HepG2 (cell line): ENCODE measurements at regions not wholly inside any gene's neighbourhood (a gene's known extent, or its start where the extent isn't known, plus 50 kb on each side); places are given as distances from the start of the nearest gene placed in this dataset.

Experiments
- ATAC-seq: fragments of 200-7000 bp; cut with Tn5 transposase; 3 replicates; pipeline ENCODE4 v1.9.1; 2020; ENCODE audit warnings: mild to moderate bottlenecking, moderate library complexity
- BruUV-seq: library from RNA; stranded (reverse); fragments of 400-500 nt; replicated peaks from 2 replicates; lab custom pipeline; 2021; lab: Mats Ljungman, UMichigan
- CTCF ChIA-PET: fragments of 300-600 bp; formaldehyde crosslinking; extraction: SDS; loops from one replicate; lab custom pipeline; 2021; ENCODE audit warnings: low total read pairs, inconsistent platforms, low intra/inter-chr PET ratio; lab: Yijun Ruan, JAX
- POLR2A ChIA-PET: fragments of 350-600 bp; sonication (Branson Sonifier 250); formaldehyde crosslinking; loops from one replicate; lab custom pipeline; 2020; ENCODE audit warnings: antibody characterized with exemption, inconsistent platforms; lab: Yijun Ruan, JAX
- DNase-seq: peaks from one replicate; pipeline ENCODE4 v3.0.0-alpha.2; 2015; ENCODE audit warnings: low spot score
- FAIRE-seq: peaks from 3 replicates; lab custom pipeline; 2011; peaks lifted over from hg19 to GRCh38; lab: Jason Lieb, UNC
- H2AFZ ChIP-seq: one replicate; pipeline ENCODE4 v1.6.1; 2011; ENCODE audit warnings: low read length, inconsistent platforms
- H3K27ac ChIP-seq: fragments of 300-600 bp; 3 replicates; pipeline ENCODE4 v1.8.0; 2011; ENCODE audit warnings: mixed run types, mild to moderate bottlenecking, mixed read lengths, low read length, inconsistent platforms; ENCODE audit not compliant: insufficient read depth; ENCODE audit errors: extremely low read length
- H3K27me3 ChIP-seq, 2 experiments: fragments of 200-600 bp in 1 of 2; 2 replicates in 1 of 2; 3 replicates in 1 of 2; pipeline versions ENCODE4 v1.6.0 to v1.8.0; 2011; ENCODE audit warnings: low read length in 2 of 2, mild to moderate bottlenecking in 2 of 2, moderate library complexity in 2 of 2, inconsistent platforms in 1 of 2; ENCODE audit not compliant: insufficient read depth in 2 of 2, control insufficient read depth in 1 of 2
- H3K36me3 ChIP-seq, 2 experiments: fragments of 200-600 bp in 1 of 2; replicated peaks in 1 of 2; 2 replicates in 1 of 2; 3 replicates in 1 of 2; pipeline versions ENCODE4 v1.5.1 to v1.8.0; 2011; ENCODE audit warnings: low read length in 2 of 2, inconsistent platforms in 1 of 2; ENCODE audit not compliant: insufficient read depth in 2 of 2, control insufficient read depth in 1 of 2
- H3K4me1 ChIP-seq: 2 replicates; pipeline ENCODE4 v1.5.1; 2012; ENCODE audit warnings: low read length, inconsistent platforms; ENCODE audit not compliant: insufficient read depth
- H3K4me2 ChIP-seq: 2 replicates; pipeline ENCODE4 v1.6.0; 2011; ENCODE audit warnings: low read depth, low read length, inconsistent platforms
- H3K4me3 ChIP-seq, 3 experiments: fragments of 200-600 bp in 1 of 3; sonication (generic), shearing (Covaris generic) in 1 of 3; replicated peaks in 1 of 3; 2 replicates each; pipeline ENCODE4 v1.5.1; 2011 to 2016; ENCODE audit warnings: low read length in 3 of 3, inconsistent platforms in 2 of 3, low read depth in 2 of 3, mild to moderate bottlenecking in 2 of 3, control low read depth in 1 of 3, mixed read lengths in 1 of 3; ENCODE audit not compliant: insufficient read depth in 1 of 3
- H3K79me2 ChIP-seq: one replicate; pipeline ENCODE4 v1.6.1; 2011; ENCODE audit warnings: low read length, inconsistent platforms; ENCODE audit not compliant: insufficient read depth
- H3K9ac ChIP-seq: 2 replicates; pipeline ENCODE4 v1.6.0; 2011; ENCODE audit warnings: mild to moderate bottlenecking, low read depth, low read length, inconsistent platforms; ENCODE audit not compliant: insufficient read depth
- H3K9me3 ChIP-seq: 2 replicates; pipeline ENCODE4 v1.5.1; 2012; ENCODE audit warnings: mild to moderate bottlenecking, low read length
- H4K20me1 ChIP-seq: 2 replicates; pipeline ENCODE4 v1.6.0; 2011; ENCODE audit warnings: inconsistent platforms, mild to moderate bottlenecking, low read length, moderate library complexity; ENCODE audit not compliant: insufficient read depth
- CBX5 ChIP-seq: sonication (generic); formaldehyde crosslinking; IDR thresholded peaks from 2 replicates; pipeline ENCODE4 v1.4.0; 2020; ENCODE audit warnings: missing genetic modification reagents, borderline replicate concordance
- HOXA7 ChIP-seq: sonication (generic); formaldehyde crosslinking; IDR thresholded peaks from 2 replicates; pipeline ENCODE4 v1.8.1; 2022; ENCODE audit warnings: mild to moderate bottlenecking, missing genetic modification reagents, moderate library complexity
- NCOA5 ChIP-seq: sonication (generic); formaldehyde crosslinking; IDR thresholded peaks from 2 replicates; pipeline ENCODE4 v1.4.0; 2020; ENCODE audit warnings: missing genetic modification reagents
- NR3C1 ChIP-seq: sonication (generic); formaldehyde crosslinking; IDR thresholded peaks from 2 replicates; pipeline ENCODE4 v1.4.0; 2020; ENCODE audit warnings: missing genetic modification reagents
- PHB2 ChIP-seq: fragments of 450-650 bp; IDR thresholded peaks from 2 replicates; pipeline ENCODE4 v1.6.1; 2018; ENCODE audit not compliant: partially characterized antibody
- POLR2G ChIP-seq: fragments of 200-400 bp; formaldehyde crosslinking; IDR thresholded peaks from 2 replicates; pipeline ENCODE4 v1.6.1; 2018; ENCODE audit warnings: mild to moderate bottlenecking, low read depth, low read length, moderate library complexity
- RNF2 ChIP-seq: fragments of 450-650 bp; conservative IDR thresholded peaks from 2 replicates; pipeline ENCODE4 v1.6.1; 2016; ENCODE audit warnings: low read depth
- ZFP36L2 ChIP-seq: sonication (generic); formaldehyde crosslinking; IDR thresholded peaks from 2 replicates; pipeline ENCODE4 v1.4.0; 2020; ENCODE audit warnings: missing genetic modification reagents
- ZNF550 ChIP-seq: sonication (generic); formaldehyde crosslinking; IDR thresholded peaks from 2 replicates; pipeline ENCODE4 v1.4.0; 2020; ENCODE audit warnings: mild to moderate bottlenecking, missing genetic modification reagents, borderline replicate concordance
- ZNF652 ChIP-seq: IDR thresholded peaks from 2 replicates; pipeline ENCODE4 v1.6.1; 2016; ENCODE audit warnings: low read depth, borderline replicate concordance
- ZNF737 ChIP-seq: sonication (generic); formaldehyde crosslinking; IDR thresholded peaks from 2 replicates; pipeline ENCODE4 v1.5.0; 2020; ENCODE audit warnings: missing genetic modification reagents, mild to moderate bottlenecking, borderline replicate concordance
- WGBS: methylation state at CpG from one replicate; pipeline ENCODE4 v1.1.6; 2017; ENCODE audit warnings: low lambda C conversion rate; 5-methylcytosine and 5-hydroxymethylcytosine counted together
- in situ Hi-C: cut with HindIII; loops from 2 replicates; pipeline ENCODE4 v1.10.0; 2017; ENCODE audit warnings: low pct_unique_long_range_greater_than_20kb; ENCODE audit not compliant: extremely low pct_ligation_motif_present
- intact Hi-C: fragments of 100-400 bp; cut with micrococcal nuclease; formaldehyde crosslinking; loops from one replicate; pipeline ENCODE4 v1.10.0; 2022; ENCODE audit not compliant: unreplicated experiment
- TF ChIP-seq, protein P1 (sequence below): IDR thresholded peaks from 2 replicates; pipeline ENCODE4 v1.6.1; 2016; ENCODE audit warnings: low read depth, control low read depth
- TF ChIP-seq, protein P2 (sequence below): sonication (generic); formaldehyde crosslinking; IDR thresholded peaks from 2 replicates; pipeline ENCODE4 v1.4.0; 2020; ENCODE audit warnings: missing genetic modification reagents, mild to moderate bottlenecking, borderline replicate concordance
- TF ChIP-seq, protein P3 (sequence below): sonication (generic); formaldehyde crosslinking; IDR thresholded peaks from 2 replicates; pipeline ENCODE4 v1.8.0; 2022; ENCODE audit warnings: missing genetic modification reagents, mild to moderate bottlenecking, borderline replicate concordance

DNA sequence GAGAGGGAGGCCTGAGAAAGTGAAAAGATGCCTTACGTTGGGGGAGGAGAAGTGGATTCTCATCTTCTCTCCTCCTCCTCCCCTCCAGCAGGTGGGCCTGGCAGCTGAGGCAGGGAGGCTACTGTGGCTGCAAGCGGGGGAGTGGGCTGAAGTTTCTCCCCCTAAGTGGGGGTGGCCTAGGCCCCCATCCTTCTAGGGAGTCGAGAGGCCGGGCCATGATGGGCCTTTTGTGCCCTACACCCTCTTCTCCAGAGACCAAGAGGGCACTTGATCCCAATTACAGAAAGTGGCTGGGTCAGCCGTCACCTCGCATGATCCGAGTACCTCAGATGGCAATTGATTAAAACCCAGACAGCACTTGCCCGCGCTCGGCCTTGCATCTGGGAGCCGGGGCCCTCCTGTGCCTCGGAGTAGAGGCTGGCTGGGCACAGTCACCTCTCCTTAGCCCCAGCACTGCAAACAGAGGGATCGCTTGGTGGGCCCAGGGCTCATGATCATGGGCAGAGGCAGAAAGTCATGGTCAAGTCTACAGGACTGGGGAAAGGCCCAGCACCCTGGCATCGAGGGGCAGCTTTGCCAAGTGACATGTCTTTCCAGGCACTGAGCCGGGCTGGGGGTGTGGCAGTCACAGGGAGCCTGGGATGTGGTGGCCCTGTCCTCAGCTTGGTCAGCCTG, 78.3 kb downstream of the IRX5 start (continued):
- TF ChIP-seq, protein P1, sequence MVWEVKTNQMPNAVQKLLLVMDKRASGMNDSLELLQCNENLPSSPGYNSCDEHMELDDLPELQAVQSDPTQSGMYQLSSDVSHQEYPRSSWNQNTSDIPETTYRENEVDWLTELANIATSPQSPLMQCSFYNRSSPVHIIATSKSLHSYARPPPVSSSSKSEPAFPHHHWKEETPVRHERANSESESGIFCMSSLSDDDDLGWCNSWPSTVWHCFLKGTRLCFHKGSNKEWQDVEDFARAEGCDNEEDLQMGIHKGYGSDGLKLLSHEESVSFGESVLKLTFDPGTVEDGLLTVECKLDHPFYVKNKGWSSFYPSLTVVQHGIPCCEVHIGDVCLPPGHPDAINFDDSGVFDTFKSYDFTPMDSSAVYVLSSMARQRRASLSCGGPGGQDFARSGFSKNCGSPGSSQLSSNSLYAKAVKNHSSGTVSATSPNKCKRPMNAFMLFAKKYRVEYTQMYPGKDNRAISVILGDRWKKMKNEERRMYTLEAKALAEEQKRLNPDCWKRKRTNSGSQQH (CRISPR knock-in tag) = no peak
- TF ChIP-seq, all 625 proteins: peak for 0

DNA sequence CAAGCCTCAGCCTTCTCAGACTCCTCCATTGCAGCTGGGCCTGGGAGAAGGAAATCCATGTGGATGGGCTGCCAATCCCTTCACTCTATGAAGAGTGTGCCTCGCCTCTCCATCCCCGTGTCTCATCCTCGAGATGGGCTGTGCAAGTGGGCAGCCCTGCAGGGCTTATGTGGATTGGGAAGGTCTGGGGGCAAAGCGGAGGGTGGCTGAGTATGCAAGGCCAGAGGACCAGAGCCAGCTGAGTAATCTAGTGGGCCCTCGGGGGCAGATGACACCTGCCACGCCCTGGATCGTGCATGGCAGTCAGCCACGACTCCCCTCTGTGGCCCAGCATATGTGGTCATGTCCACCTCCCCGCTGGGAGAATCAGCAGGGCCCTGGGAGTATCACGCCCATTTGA, 78.9 kb downstream of the IRX5 start:
- no peak for FAIRE-seq
- TF ChIP-seq PHB2 (no peak), CBX5 (no peak), NR3C1 (CRISPR knock-in tag) (no peak), HOXA7 (no peak), ZNF737 (CRISPR knock-in tag) (no peak), NCOA5 (CRISPR knock-in tag) (no peak), ZNF652 (no peak), POLR2G (no peak), ZFP36L2 (CRISPR knock-in tag) (no peak), RNF2 (no peak), ZNF550 (CRISPR knock-in tag) (no peak)
- TF ChIP-seq, protein P2, sequence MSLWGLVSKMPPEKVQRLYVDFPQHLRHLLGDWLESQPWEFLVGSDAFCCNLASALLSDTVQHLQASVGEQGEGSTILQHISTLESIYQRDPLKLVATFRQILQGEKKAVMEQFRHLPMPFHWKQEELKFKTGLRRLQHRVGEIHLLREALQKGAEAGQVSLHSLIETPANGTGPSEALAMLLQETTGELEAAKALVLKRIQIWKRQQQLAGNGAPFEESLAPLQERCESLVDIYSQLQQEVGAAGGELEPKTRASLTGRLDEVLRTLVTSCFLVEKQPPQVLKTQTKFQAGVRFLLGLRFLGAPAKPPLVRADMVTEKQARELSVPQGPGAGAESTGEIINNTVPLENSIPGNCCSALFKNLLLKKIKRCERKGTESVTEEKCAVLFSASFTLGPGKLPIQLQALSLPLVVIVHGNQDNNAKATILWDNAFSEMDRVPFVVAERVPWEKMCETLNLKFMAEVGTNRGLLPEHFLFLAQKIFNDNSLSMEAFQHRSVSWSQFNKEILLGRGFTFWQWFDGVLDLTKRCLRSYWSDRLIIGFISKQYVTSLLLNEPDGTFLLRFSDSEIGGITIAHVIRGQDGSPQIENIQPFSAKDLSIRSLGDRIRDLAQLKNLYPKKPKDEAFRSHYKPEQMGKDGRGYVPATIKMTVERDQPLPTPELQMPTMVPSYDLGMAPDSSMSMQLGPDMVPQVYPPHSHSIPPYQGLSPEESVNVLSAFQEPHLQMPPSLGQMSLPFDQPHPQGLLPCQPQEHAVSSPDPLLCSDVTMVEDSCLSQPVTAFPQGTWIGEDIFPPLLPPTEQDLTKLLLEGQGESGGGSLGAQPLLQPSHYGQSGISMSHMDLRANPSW (CRISPR knock-in tag) = no peak
- TF ChIP-seq, protein P3, sequence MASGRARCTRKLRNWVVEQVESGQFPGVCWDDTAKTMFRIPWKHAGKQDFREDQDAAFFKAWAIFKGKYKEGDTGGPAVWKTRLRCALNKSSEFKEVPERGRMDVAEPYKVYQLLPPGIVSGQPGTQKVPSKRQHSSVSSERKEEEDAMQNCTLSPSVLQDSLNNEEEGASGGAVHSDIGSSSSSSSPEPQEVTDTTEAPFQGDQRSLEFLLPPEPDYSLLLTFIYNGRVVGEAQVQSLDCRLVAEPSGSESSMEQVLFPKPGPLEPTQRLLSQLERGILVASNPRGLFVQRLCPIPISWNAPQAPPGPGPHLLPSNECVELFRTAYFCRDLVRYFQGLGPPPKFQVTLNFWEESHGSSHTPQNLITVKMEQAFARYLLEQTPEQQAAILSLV = no peak
- Histone ChIP-seq H3K4me3 (no peak overlapping the region), H3K4me1 (no peaks in the 10 kb centered on the region), H3K9ac (no peak overlapping the region), H3K36me3 (no peaks in the 10 kb centered on the region), H3K9me3 (no peaks in the 10 kb centered on the region), H3K27ac (no peak overlapping the region), H3K79me2 (no peaks in the 10 kb centered on the region), H3K27me3 (peaks cover 0 to 3% of the 10 kb centered on the region in 2 experiments; a peak in 3 of 5 replicates), H2AFZ (no peak overlapping the region), H3K4me2 (no peak overlapping the region), H4K20me1 (no peaks in the 10 kb centered on the region)
- DNase-seq = no peak
- intact Hi-C loops (no loop called here), in situ Hi-C loops (no loop called here)
- no TSS peak for BruUV-seq
- no peak; the same call in 2 of the 3 replicates for ATAC-seq
- 11% methylated on average over 4 of the region's 10 CpGs for WGBS
- ChIA-PET CTCF (no interaction called here), POLR2A (no interaction called here)
